ENCODE measurements at regions not wholly inside any gene's neighbourhood (a gene's known extent, or its start where the extent isn't known, plus 50 kb on each side); places are given as distances from the start of the nearest gene placed in this dataset.

DNA sequence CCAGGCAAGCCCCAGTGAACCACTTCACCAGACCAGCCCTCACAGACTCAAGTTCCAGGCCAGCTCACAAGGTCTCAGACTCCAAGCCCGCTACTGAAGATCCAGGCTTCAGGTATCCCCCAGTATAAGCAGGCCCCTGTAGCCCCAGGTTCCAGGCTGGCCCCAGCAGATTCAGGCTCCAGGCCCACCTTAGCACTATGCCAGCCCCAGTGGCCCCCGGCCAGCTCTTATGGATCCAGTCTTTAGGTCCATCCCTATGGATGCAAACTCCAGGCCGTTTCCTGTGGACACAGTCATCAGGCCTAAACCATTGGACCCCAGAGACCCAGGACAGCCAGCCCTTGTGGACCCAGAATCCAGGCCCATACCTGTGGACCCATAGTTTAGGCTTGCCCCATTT is 277.8 kb upstream of the MAGEB18 start:
- no peak for TF ChIP-seq RAD21 (IDR thresholded peaks at IDR 0.05; ENCODE audit: insufficient read depth, low read depth, low read length)
- TF ChIP-seq, protein P1, sequence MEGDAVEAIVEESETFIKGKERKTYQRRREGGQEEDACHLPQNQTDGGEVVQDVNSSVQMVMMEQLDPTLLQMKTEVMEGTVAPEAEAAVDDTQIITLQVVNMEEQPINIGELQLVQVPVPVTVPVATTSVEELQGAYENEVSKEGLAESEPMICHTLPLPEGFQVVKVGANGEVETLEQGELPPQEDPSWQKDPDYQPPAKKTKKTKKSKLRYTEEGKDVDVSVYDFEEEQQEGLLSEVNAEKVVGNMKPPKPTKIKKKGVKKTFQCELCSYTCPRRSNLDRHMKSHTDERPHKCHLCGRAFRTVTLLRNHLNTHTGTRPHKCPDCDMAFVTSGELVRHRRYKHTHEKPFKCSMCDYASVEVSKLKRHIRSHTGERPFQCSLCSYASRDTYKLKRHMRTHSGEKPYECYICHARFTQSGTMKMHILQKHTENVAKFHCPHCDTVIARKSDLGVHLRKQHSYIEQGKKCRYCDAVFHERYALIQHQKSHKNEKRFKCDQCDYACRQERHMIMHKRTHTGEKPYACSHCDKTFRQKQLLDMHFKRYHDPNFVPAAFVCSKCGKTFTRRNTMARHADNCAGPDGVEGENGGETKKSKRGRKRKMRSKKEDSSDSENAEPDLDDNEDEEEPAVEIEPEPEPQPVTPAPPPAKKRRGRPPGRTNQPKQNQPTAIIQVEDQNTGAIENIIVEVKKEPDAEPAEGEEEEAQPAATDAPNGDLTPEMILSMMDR (IDR thresholded peaks at IDR 0.05 in 2 of 3, conservative IDR thresholded peaks at IDR 0.05 in 1 of 3; ENCODE audit: control insufficient read depth in 2 of 3, extremely low read depth in 1 of 3, insufficient read depth in 1 of 3, low read depth in 3 of 3, low read length in 3 of 3): no peak
- no peak for TF ChIP-seq ZBED1 (IDR thresholded peaks at IDR 0.05; ENCODE audit: borderline replicate concordance)
- TF ChIP-seq STAT3 (IDR thresholded peaks at IDR 0.05; ENCODE audit: low read depth, low read length): no peak
- no peak for TF ChIP-seq TARDBP (IDR thresholded peaks at IDR 0.05; ENCODE audit: borderline replicate concordance)
- TF ChIP-seq ZNF24 (IDR thresholded peaks at IDR 0.05): no peak
- TF ChIP-seq, protein P2, sequence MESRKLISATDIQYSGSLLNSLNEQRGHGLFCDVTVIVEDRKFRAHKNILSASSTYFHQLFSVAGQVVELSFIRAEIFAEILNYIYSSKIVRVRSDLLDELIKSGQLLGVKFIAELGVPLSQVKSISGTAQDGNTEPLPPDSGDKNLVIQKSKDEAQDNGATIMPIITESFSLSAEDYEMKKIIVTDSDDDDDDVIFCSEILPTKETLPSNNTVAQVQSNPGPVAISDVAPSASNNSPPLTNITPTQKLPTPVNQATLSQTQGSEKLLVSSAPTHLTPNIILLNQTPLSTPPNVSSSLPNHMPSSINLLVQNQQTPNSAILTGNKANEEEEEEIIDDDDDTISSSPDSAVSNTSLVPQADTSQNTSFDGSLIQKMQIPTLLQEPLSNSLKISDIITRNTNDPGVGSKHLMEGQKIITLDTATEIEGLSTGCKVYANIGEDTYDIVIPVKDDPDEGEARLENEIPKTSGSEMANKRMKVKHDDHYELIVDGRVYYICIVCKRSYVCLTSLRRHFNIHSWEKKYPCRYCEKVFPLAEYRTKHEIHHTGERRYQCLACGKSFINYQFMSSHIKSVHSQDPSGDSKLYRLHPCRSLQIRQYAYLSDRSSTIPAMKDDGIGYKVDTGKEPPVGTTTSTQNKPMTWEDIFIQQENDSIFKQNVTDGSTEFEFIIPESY (IDR thresholded peaks at IDR 0.05): no peak
- no peak for TF ChIP-seq MXI1 (IDR thresholded peaks at IDR 0.05; ENCODE audit: low read depth, low read length)
- no peak for TF ChIP-seq YBX1 (IDR thresholded peaks at IDR 0.05)
